ENCODE measurements at regions not wholly inside any gene's neighbourhood (a gene's known extent, or its start where the extent isn't known, plus 50 kb on each side); places are given as distances from the start of the nearest gene placed in this dataset.
A peak's percentile ranks its signal among the peaks of the same experiment; 100 is the strongest.

DNA sequence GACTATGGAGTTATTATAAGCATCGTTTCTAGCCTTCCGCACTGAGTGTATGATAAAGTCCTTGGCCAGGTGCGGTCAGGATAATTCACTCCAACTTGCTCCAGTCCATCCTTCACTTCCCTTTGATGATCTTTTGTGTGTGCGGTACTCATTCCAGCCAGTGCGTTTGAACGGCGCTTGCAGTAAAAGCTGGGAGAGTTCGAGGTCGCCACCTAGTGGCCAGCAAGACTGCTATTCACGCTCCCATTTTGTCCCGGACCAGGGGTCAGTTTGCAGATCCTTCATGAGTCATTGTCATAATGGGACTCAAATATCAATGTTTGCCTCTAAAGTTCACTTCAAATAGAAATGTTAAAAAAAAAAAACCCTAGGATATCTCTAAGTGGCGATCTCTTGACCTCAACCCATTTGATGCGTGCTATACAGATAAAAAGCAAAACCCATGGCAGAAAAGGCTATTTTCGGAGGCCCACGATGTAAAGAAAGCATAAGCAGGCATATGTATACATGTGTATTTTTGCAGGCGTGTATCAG, 417.1 kb downstream of the TMEM114 start:
- Histone ChIP-seq H3K4me3 (replicated peaks in 1 of 2; ENCODE audit: low read depth in 1 of 2, low read length in 2 of 2) (no peak overlapping the region), H3K27ac (ENCODE audit: low read depth, low read length) (no peak overlapping the region), H3K4me2 (ENCODE audit: low read length) (no peak overlapping the region), H3K4me1 (ENCODE audit: control insufficient read depth in 1 of 2, insufficient read depth in 2 of 2, low read length in 2 of 2) (no peaks in the 10 kb centered on the region), H3K36me3 (ENCODE audit: control insufficient read depth in 1 of 2, insufficient read depth in 2 of 2, low read length in 2 of 2) (no peaks in the 10 kb centered on the region), H3K27me3 (ENCODE audit: insufficient read depth, low read length) (no peaks in the 10 kb centered on the region), H3K79me2 (ENCODE audit: insufficient read depth, low read length) (no peaks in the 10 kb centered on the region), H2AFZ (ENCODE audit: low read depth, low read length, poor library complexity, severe bottlenecking) (no peak overlapping the region), H4K20me1 (ENCODE audit: insufficient read depth) (no peaks in the 10 kb centered on the region), H3K9ac (ENCODE audit: low read length) (no peak overlapping the region), H3K9me3 (ENCODE audit: control insufficient read depth in 1 of 2, insufficient read depth in 1 of 2, low read depth in 1 of 2, low read length in 2 of 2) (no peaks in the 10 kb centered on the region; a peak in 1 of 4 replicates), H3K9me2 (ENCODE audit: insufficient read depth) (no peaks in the 10 kb centered on the region)
- ChIA-PET POLR2A (no interaction called here), CTCF (no interaction called here), RAD21 (ENCODE audit: low non-redundant PET in 1 of 2, low total read pairs in 2 of 2, uncharacterized antibody in 2 of 2, unreplicated experiment in 2 of 2) (no interaction called here)
- no TSS peak for BruUV-seq (replicated peaks)
- TF ChIP-seq, protein P1, sequence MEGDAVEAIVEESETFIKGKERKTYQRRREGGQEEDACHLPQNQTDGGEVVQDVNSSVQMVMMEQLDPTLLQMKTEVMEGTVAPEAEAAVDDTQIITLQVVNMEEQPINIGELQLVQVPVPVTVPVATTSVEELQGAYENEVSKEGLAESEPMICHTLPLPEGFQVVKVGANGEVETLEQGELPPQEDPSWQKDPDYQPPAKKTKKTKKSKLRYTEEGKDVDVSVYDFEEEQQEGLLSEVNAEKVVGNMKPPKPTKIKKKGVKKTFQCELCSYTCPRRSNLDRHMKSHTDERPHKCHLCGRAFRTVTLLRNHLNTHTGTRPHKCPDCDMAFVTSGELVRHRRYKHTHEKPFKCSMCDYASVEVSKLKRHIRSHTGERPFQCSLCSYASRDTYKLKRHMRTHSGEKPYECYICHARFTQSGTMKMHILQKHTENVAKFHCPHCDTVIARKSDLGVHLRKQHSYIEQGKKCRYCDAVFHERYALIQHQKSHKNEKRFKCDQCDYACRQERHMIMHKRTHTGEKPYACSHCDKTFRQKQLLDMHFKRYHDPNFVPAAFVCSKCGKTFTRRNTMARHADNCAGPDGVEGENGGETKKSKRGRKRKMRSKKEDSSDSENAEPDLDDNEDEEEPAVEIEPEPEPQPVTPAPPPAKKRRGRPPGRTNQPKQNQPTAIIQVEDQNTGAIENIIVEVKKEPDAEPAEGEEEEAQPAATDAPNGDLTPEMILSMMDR (IDR thresholded peaks at IDR 0.05 in 2 of 3, conservative IDR thresholded peaks at IDR 0.05 in 1 of 3; ENCODE audit: borderline replicate concordance in 1 of 3, insufficient read depth in 1 of 3, low read depth in 2 of 3, low read length in 2 of 3): peak; percentile 59 to 88 (median 81); a peak in 5 of 6 replicates
- TF ChIP-seq EGR1 (IDR thresholded peaks at IDR 0.05; ENCODE audit: low read depth) (no peak), TCF7L2 (IDR thresholded peaks at IDR 0.05; ENCODE audit: borderline replicate concordance, extremely low read depth, insufficient read depth, insufficient read length) (peak; percentile 67), RAD21 (IDR thresholded peaks at IDR 0.05; ENCODE audit: low read depth) (peak; percentile 40; the same call in 1 of the 2 replicates)
- ATAC-seq: peak; percentile 78
- DNase-seq (ENCODE audit: low read depth, low spot score): peak; percentile 23
- intact Hi-C loops (cut with micrococcal nuclease): loop anchor here (5.0 kb wide), 1 partner anchor 1146 kb away; no protein-coding TSS in a partner anchor

GRCh38 chr16:8172551-8172950, 417.8 kb downstream of the TMEM114 start:
- no peaks in the 10 kb centered on the region for H3K4me1 ChIP-seq (ENCODE audit: control insufficient read depth in 1 of 2, insufficient read depth in 2 of 2, low read length in 2 of 2)
- no peaks in the 10 kb centered on the region for H4K20me1 ChIP-seq (ENCODE audit: insufficient read depth)
- TF ChIP-seq SRF (IDR thresholded peaks at IDR 0.05; ENCODE audit: low read depth) (no peak), RAD21 (IDR thresholded peaks at IDR 0.05; ENCODE audit: low read depth) (no peak), SIN3A (IDR thresholded peaks at IDR 0.05; ENCODE audit: low read depth) (no peak), ELF1 (IDR thresholded peaks at IDR 0.05; ENCODE audit: borderline replicate concordance, low read depth) (no peak), ATF3 (IDR thresholded peaks at IDR 0.05) (no peak), TCF7L2 (IDR thresholded peaks at IDR 0.05; ENCODE audit: borderline replicate concordance, extremely low read depth, insufficient read depth, insufficient read length) (no peak), CEBPB (IDR thresholded peaks at IDR 0.05; ENCODE audit: low read depth) (no peak), POLR2A (IDR thresholded peaks at IDR 0.05; ENCODE audit: borderline replicate concordance, extremely low read depth, insufficient read depth, insufficient read length) (no peak), YY1 (IDR thresholded peaks at IDR 0.05; ENCODE audit: extremely low read depth, insufficient replicate concordance, low read depth, low read length) (no peak)
- TF ChIP-seq, protein P1 (IDR thresholded peaks at IDR 0.05 in 2 of 3, conservative IDR thresholded peaks at IDR 0.05 in 1 of 3; ENCODE audit: borderline replicate concordance in 1 of 3, insufficient read depth in 1 of 3, low read depth in 2 of 3, low read length in 2 of 3): no peak
- no peaks in the 10 kb centered on the region for H3K27me3 ChIP-seq (ENCODE audit: insufficient read depth, low read length)
- H3K79me2 ChIP-seq (ENCODE audit: insufficient read depth, low read length): no peaks in the 10 kb centered on the region
- no peak for ATAC-seq
- no peaks in the 10 kb centered on the region for H3K36me3 ChIP-seq (ENCODE audit: control insufficient read depth in 1 of 2, insufficient read depth in 2 of 2, low read length in 2 of 2)
- BruUV-seq (replicated peaks): no TSS peak
- POLR2A ChIA-PET: no interaction called here
- CTCF ChIA-PET: no interaction called here
- RAD21 ChIA-PET (ENCODE audit: low non-redundant PET in 1 of 2, low total read pairs in 2 of 2, uncharacterized antibody in 2 of 2, unreplicated experiment in 2 of 2): no interaction called here
- no peak overlapping the region for H3K9ac ChIP-seq (ENCODE audit: low read length)
- DNase-seq (ENCODE audit: low read depth, low spot score): no peak
- H3K4me3 ChIP-seq (replicated peaks in 1 of 2; ENCODE audit: low read depth in 1 of 2, low read length in 2 of 2): no peak overlapping the region
- no peak overlapping the region for H2AFZ ChIP-seq (ENCODE audit: low read depth, low read length, poor library complexity, severe bottlenecking)
- no peak overlapping the region for H3K4me2 ChIP-seq (ENCODE audit: low read length)
- intact Hi-C loops (cut with micrococcal nuclease): loop anchor here (5.0 kb wide), 1 partner anchor 1145 kb away; no protein-coding TSS in a partner anchor
- H3K9me2 ChIP-seq (ENCODE audit: insufficient read depth): no peaks in the 10 kb centered on the region
- peaks cover 0 to 2% of the 10 kb centered on the region in 2 experiments; a peak in 2 of 4 replicates for H3K9me3 ChIP-seq (ENCODE audit: control insufficient read depth in 1 of 2, insufficient read depth in 1 of 2, low read depth in 1 of 2, low read length in 2 of 2)
- H3K27ac ChIP-seq (ENCODE audit: low read depth, low read length): no peak overlapping the region

Measured in HCT116 (cell line).